ENCODE measurements at regions not wholly inside any gene's neighbourhood (a gene's known extent, or its start where the extent isn't known, plus 50 kb on each side); places are given as distances from the start of the nearest gene placed in this dataset.
A peak's percentile ranks its signal among the peaks of the same experiment; 100 is the strongest.

DNA sequence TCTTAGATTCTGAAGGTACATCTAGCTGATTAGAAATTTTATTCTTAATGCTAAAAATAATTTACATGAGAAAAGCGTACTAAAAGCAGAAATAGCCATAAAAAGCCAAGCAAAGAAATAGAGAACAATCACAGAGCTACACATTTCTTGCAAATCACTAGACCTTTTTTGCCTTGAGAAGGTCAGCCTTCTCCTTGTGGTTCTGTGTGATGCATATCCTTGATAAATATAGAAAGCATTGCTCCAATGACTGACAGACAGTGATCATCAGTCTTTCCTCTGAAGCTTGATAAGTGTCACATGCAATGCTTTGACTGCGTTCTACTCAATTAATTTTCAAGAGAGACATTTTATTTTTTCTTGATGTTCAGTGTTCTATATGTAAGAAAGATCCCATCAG, 226.9 kb downstream of the CEMIP2 start:
- TF ChIP-seq POLR2A (IDR thresholded peaks at IDR 0.05) (no peak), EP300 (IDR thresholded peaks at IDR 0.05) (no peak)
- H3K4me3 ChIP-seq = no peak overlapping the region
- H3K27ac ChIP-seq = no peak overlapping the region
- H3K36me3 ChIP-seq = no peaks in the 10 kb centered on the region
- WGBS, 2 donors = 89 to 90% methylated on average over 2 of the region's 2 CpGs
- H3K27me3 ChIP-seq = no peaks in the 10 kb centered on the region
- no peaks in the 10 kb centered on the region for H3K4me1 ChIP-seq
- DNase-seq (ENCODE audit: low spot score in 2 of 2) = no peak
- H3K9me3 ChIP-seq = no peaks in the 10 kb centered on the region

GRCh38 chr9:71524996-71525580, 243.2 kb downstream of the CEMIP2 start:
- H3K4me1 ChIP-seq = peaks cover 0 to 6% (median 0%) of the 10 kb centered on the region in 4 donors
- H3K27me3 ChIP-seq = no peaks in the 10 kb centered on the region
- H3K36me3 ChIP-seq = no peaks in the 10 kb centered on the region
- WGBS, 2 donors = 86 to 90% methylated on average over 16 of the region's 16 CpGs
- TF ChIP-seq EP300 (IDR thresholded peaks at IDR 0.05) (no peak), POLR2A (IDR thresholded peaks at IDR 0.05) (no peak), CTCF (IDR thresholded peaks at IDR 0.05) (no peak)
- DNase-seq (ENCODE audit: low spot score in 2 of 2) = no peak
- no peaks in the 10 kb centered on the region for H3K9me3 ChIP-seq
- H3K27ac ChIP-seq = no peak overlapping the region
- H3K4me3 ChIP-seq = no peak overlapping the region

GRCh38 chr9:71524516-71524915, 243.8 kb downstream of the CEMIP2 start:
- H3K36me3 ChIP-seq = no peaks in the 10 kb centered on the region

DNA sequence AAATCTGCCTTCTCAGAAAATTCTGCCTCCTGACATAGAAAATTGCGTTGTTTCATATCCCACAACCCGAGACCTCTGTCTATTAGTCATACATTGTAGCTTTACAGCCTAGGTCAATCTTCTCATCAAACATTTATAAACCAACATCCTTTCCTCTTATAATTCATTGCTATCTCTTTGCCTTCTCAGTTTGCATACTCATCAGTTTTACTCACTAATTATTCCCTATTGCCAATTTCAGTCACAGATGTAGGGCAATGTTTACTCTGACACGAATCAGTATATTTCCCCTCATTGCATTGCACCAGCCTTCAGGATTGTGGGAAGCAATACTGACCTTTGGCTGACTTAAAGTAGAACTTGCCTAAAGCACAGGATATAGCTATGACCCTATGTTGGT, 247.2 kb downstream of the CEMIP2 start:
- Histone ChIP-seq H3K9me3 (no peaks in the 10 kb centered on the region), H3K36me3 (no peaks in the 10 kb centered on the region), H3K27me3 (no peaks in the 10 kb centered on the region), H3K27ac (no peak overlapping the region), H3K4me1 (peaks cover 0 to 36% (median 8%) of the 10 kb centered on the region in 4 donors), H3K4me3 (no peak overlapping the region)
- 32 to 50% methylated on average over 3 of the region's 3 CpGs for WGBS, 2 donors
- DNase-seq (ENCODE audit: low spot score in 2 of 2) = no peak
- TF ChIP-seq EP300 (IDR thresholded peaks at IDR 0.05) = no peak
- no peak for TF ChIP-seq CTCF (IDR thresholded peaks at IDR 0.05)
- no peak for TF ChIP-seq POLR2A (IDR thresholded peaks at IDR 0.05)

More at GRCh38 chr9:71524516-71524915, 243.8 kb downstream of the CEMIP2 start:
- 17 to 19% methylated on average over 1 of the region's 1 CpG for WGBS, 2 donors
- no peak for DNase-seq (ENCODE audit: low spot score in 2 of 2)
- no peak overlapping the region for H3K4me3 ChIP-seq
- no peak overlapping the region for H3K27ac ChIP-seq
- H3K27me3 ChIP-seq = no peaks in the 10 kb centered on the region
- no peaks in the 10 kb centered on the region for H3K9me3 ChIP-seq
- no peak for TF ChIP-seq EP300 (IDR thresholded peaks at IDR 0.05)
- TF ChIP-seq CTCF (IDR thresholded peaks at IDR 0.05) = no peak
- TF ChIP-seq POLR2A (IDR thresholded peaks at IDR 0.05) = no peak
- H3K4me1 ChIP-seq = peaks cover 0 to 9% (median 0%) of the 10 kb centered on the region in 4 donors

- H3K27ac ChIP-seq = peak overlapping the region in 3 of 4 donors; percentile 8 to 23 (median 17)
- no peaks in the 10 kb centered on the region for H3K9me3 ChIP-seq
- H3K27me3 ChIP-seq = no peaks in the 10 kb centered on the region
- 19 to 21% methylated on average over 1 of the region's 1 CpG for WGBS, 2 donors
- H3K36me3 ChIP-seq = no peaks in the 10 kb centered on the region
- DNase-seq (ENCODE audit: low spot score in 2 of 2) = no peak
- TF ChIP-seq EP300 (IDR thresholded peaks at IDR 0.05) = no peak
- no peak for TF ChIP-seq CTCF (IDR thresholded peaks at IDR 0.05)
- TF ChIP-seq POLR2A (IDR thresholded peaks at IDR 0.05) = no peak
- H3K4me1 ChIP-seq = peaks cover 0 to 56% (median 14%) of the 10 kb centered on the region in 4 donors
- H3K4me3 ChIP-seq = no peak overlapping the region
Observed at GRCh38 chr9:71519098-71519696, 249.1 kb downstream of the CEMIP2 start.

All from tibial nerve (tissue), 4 donors.